ENCODE measurements at regions not wholly inside any gene's neighbourhood (a gene's known extent, or its start where the extent isn't known, plus 50 kb on each side); places are given as distances from the start of the nearest gene placed in this dataset.

DNA sequence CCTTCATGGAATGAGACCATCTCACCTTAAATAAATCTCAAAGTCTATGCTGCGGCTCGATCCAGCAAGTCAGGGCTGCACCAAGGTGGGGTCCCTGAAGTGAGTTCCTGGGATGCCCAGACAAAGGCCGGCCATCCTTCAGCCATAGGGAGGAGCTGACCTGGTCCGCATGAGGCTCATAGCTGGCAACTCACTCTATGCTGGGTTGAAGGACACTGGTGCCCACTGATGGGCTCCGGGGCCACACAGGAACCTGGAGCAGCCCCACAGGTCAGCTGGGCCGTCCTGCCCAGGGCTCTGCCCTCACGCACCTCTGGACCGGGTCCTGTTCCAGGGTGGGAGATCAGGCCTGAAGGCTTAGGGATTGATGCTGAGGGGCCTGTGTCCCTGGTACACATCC, 1339.3 kb downstream of the TBC1D22A start:
- no peak for ATAC-seq (ENCODE audit: low read depth)
- no peaks in the 10 kb centered on the region for H3K9me3 ChIP-seq (ENCODE audit: severe bottlenecking)
- no peak overlapping the region for H3K27ac ChIP-seq (ENCODE audit: poor library complexity, severe bottlenecking)
- H3K4me1 ChIP-seq (ENCODE audit: insufficient read depth, poor library complexity, severe bottlenecking): no peaks in the 10 kb centered on the region
- TF ChIP-seq, protein P1, sequence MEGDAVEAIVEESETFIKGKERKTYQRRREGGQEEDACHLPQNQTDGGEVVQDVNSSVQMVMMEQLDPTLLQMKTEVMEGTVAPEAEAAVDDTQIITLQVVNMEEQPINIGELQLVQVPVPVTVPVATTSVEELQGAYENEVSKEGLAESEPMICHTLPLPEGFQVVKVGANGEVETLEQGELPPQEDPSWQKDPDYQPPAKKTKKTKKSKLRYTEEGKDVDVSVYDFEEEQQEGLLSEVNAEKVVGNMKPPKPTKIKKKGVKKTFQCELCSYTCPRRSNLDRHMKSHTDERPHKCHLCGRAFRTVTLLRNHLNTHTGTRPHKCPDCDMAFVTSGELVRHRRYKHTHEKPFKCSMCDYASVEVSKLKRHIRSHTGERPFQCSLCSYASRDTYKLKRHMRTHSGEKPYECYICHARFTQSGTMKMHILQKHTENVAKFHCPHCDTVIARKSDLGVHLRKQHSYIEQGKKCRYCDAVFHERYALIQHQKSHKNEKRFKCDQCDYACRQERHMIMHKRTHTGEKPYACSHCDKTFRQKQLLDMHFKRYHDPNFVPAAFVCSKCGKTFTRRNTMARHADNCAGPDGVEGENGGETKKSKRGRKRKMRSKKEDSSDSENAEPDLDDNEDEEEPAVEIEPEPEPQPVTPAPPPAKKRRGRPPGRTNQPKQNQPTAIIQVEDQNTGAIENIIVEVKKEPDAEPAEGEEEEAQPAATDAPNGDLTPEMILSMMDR (IDR thresholded peaks at IDR 0.05; ENCODE audit: poor library complexity, severe bottlenecking): no peak
- no peak overlapping the region for H3K4me3 ChIP-seq (ENCODE audit: severe bottlenecking)
- DNase-seq (ENCODE audit: low spot score): no peak
- H3K36me3 ChIP-seq (ENCODE audit: low read depth): no peaks in the 10 kb centered on the region
- no peaks in the 10 kb centered on the region for H3K27me3 ChIP-seq (ENCODE audit: insufficient read depth, poor library complexity, severe bottlenecking)

DNA sequence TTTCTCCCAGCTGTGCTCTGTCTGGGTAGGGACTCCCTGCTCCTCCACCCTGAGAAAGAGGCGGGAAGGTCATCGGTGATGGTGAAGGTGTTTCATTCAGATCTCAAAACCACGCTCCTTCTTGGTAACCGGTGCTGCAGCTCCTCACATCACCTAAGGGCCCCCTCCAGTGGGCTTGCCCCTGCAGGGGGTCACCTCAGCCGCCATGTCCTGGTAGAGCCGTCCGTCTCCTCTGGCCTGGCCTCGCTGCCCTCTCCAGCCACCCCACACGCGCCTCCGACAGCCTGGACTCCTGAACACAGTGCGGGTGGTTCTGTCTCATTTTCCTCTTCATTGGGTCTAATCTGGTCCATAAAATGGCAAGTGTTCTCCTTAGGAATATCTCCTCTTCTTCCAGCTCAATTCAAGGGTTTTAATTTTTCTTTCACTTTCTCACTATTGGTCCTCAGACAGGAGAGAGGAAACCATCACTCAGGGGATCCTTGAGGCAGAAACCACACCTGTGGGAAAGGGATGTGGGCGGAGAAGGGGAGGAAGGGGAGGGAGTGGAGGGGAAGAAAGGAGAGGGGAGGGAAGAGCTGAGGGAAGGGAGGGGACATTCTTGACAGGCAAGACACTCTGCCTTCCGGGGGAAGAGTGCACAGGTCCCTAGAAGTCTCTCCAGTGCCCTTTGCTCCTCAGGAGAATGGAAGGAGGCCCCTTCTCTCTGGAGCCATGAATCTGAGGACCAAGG, 1338.4 kb downstream of the TBC1D22A start:
- Histone ChIP-seq H3K9me3 (ENCODE audit: severe bottlenecking) (no peaks in the 10 kb centered on the region), H3K27me3 (ENCODE audit: insufficient read depth, poor library complexity, severe bottlenecking) (no peaks in the 10 kb centered on the region), H3K36me3 (ENCODE audit: low read depth) (no peaks in the 10 kb centered on the region), H3K4me3 (ENCODE audit: severe bottlenecking) (no peak overlapping the region), H3K4me1 (ENCODE audit: insufficient read depth, poor library complexity, severe bottlenecking) (no peaks in the 10 kb centered on the region), H3K27ac (ENCODE audit: poor library complexity, severe bottlenecking) (no peak overlapping the region)
- no peak for ATAC-seq (ENCODE audit: low read depth)
- TF ChIP-seq, protein P1 (IDR thresholded peaks at IDR 0.05; ENCODE audit: poor library complexity, severe bottlenecking): no peak
- no peak for DNase-seq (ENCODE audit: low spot score)

DNA sequence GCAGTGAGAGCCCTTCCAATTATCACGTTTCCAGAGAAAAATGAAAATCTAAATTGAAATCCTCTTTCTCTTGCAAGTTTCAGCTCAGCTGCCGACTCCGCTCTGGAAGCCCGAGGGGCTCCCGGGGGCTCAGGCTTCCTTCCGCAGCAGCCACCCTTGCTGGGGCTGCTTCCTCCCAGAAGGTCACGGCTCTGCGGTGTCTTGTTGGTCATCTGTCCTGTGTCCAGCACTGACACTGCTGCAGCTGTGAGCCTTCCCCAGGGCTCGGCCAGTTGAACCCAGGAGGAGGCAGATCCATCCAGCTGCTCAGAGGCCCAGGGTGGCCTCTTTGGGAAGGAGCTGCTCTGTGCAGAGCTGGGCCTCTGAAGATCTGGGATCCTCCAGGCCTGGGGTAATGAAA, 1337.2 kb downstream of the TBC1D22A start:
- ATAC-seq (ENCODE audit: low read depth): no peak

DNA sequence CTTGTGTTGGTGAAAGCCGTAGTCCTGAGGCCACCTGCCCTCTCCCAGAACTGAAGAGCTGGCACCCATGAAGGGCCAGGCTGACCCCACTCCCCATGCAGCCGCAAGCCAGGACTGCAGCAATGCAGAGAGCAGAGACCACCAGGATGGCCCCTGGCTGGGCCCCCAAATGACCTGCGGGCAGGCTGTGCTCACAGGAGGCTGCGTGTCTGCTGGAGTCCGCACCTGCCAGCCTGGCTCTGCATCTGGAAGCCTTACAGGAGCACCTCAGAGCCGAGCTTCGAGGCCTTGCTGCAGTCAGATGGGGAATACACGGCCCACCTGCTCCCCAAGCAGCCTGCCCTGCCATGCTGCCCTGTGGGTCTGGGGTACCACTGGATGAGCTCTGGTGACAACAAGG, 1336.8 kb downstream of the TBC1D22A start:
- H3K4me1 ChIP-seq (ENCODE audit: insufficient read depth, poor library complexity, severe bottlenecking): no peaks in the 10 kb centered on the region
- H3K36me3 ChIP-seq (ENCODE audit: low read depth): no peaks in the 10 kb centered on the region
- no peak for DNase-seq (ENCODE audit: low spot score)
- no peaks in the 10 kb centered on the region for H3K9me3 ChIP-seq (ENCODE audit: severe bottlenecking)
- H3K4me3 ChIP-seq (ENCODE audit: severe bottlenecking): no peak overlapping the region
- H3K27ac ChIP-seq (ENCODE audit: poor library complexity, severe bottlenecking): no peak overlapping the region
- TF ChIP-seq, protein P1 (IDR thresholded peaks at IDR 0.05; ENCODE audit: poor library complexity, severe bottlenecking): no peak
- ATAC-seq (ENCODE audit: low read depth): no peak
- no peaks in the 10 kb centered on the region for H3K27me3 ChIP-seq (ENCODE audit: insufficient read depth, poor library complexity, severe bottlenecking)

More for the DNA sequence above, 1337.2 kb downstream of the TBC1D22A start:
- Histone ChIP-seq H3K9me3 (ENCODE audit: severe bottlenecking) (no peaks in the 10 kb centered on the region), H3K4me3 (ENCODE audit: severe bottlenecking) (no peak overlapping the region), H3K27ac (ENCODE audit: poor library complexity, severe bottlenecking) (no peak overlapping the region), H3K4me1 (ENCODE audit: insufficient read depth, poor library complexity, severe bottlenecking) (no peaks in the 10 kb centered on the region), H3K36me3 (ENCODE audit: low read depth) (no peaks in the 10 kb centered on the region), H3K27me3 (ENCODE audit: insufficient read depth, poor library complexity, severe bottlenecking) (no peaks in the 10 kb centered on the region)
- TF ChIP-seq, protein P1 (IDR thresholded peaks at IDR 0.05; ENCODE audit: poor library complexity, severe bottlenecking): no peak
- no peak for DNase-seq (ENCODE audit: low spot score)

DNA sequence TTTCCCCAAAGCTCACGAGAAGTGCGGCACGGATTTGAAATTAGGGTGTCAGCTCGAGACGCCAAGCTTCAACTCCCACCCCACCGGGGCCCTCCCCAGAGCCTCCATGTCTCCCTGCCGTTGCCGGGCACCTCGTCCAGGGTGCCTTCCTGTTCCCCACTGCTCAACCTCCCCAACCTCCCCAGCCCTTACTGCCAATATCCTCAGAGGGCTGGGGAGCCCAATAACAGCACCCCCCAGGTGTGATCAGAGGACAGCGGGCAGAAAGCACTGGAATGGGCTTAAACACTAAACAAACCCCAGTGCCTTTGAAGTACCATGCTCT, 1336.4 kb downstream of the TBC1D22A start:
- H3K9me3 ChIP-seq (ENCODE audit: severe bottlenecking): no peaks in the 10 kb centered on the region
- ATAC-seq (ENCODE audit: low read depth) (no peak), DNase-seq (ENCODE audit: low spot score) (no peak)
- H3K27me3 ChIP-seq (ENCODE audit: insufficient read depth, poor library complexity, severe bottlenecking): no peaks in the 10 kb centered on the region
- no peaks in the 10 kb centered on the region for H3K4me1 ChIP-seq (ENCODE audit: insufficient read depth, poor library complexity, severe bottlenecking)
- TF ChIP-seq, protein P1 (IDR thresholded peaks at IDR 0.05; ENCODE audit: poor library complexity, severe bottlenecking): no peak
- no peak overlapping the region for H3K27ac ChIP-seq (ENCODE audit: poor library complexity, severe bottlenecking)
- H3K4me3 ChIP-seq (ENCODE audit: severe bottlenecking): no peak overlapping the region
- H3K36me3 ChIP-seq (ENCODE audit: low read depth): no peaks in the 10 kb centered on the region
